Activated naive CD4-positive, alpha-beta T cell treated with anti-CD3 and anti-CD28 coated beads, Interleukin-2, amount 50 U/mL, for 24 hours (primary cell): ENCODE measurements at regions not wholly inside any gene's neighbourhood (a gene's known extent, or its start where the extent isn't known, plus 50 kb on each side); places are given as distances from the start of the nearest gene placed in this dataset.

Experiments
- H3K27ac Mint-ChIP-seq: one replicate; pipeline ENCODE4 v1.8.0; 2021; ENCODE audit warnings: mild to moderate bottlenecking, mixed read lengths
- H3K27me3 Mint-ChIP-seq: one replicate; pipeline ENCODE4 v1.8.0; 2021; ENCODE audit warnings: mixed read lengths
- H3K36me3 Mint-ChIP-seq: one replicate; pipeline ENCODE4 v1.8.0; 2021; ENCODE audit warnings: mixed read lengths
- H3K4me1 Mint-ChIP-seq: one replicate; pipeline ENCODE4 v1.8.0; 2021; ENCODE audit warnings: mixed read lengths
- H3K4me3 Mint-ChIP-seq: one replicate; pipeline ENCODE4 v1.8.0; 2021; ENCODE audit warnings: mild to moderate bottlenecking, mixed read lengths
- H3K9me3 Mint-ChIP-seq: one replicate; pipeline ENCODE4 v1.8.0; 2021; ENCODE audit warnings: mixed read lengths

- Mint-ChIP-seq H3K36me3 (no peaks in the 10 kb centered on the region), H3K9me3 (no peaks in the 10 kb centered on the region), H3K27me3 (peaks cover 4% of the 10 kb centered on the region), H3K4me1 (no peaks in the 10 kb centered on the region), H3K27ac (no peak overlapping the region), H3K4me3 (no peak overlapping the region)
Observed at GRCh38 chr4:148787831-148788477, 345.7 kb upstream of the NR3C2 start.

- Mint-ChIP-seq H3K9me3 (no peaks in the 10 kb centered on the region), H3K27ac (no peak overlapping the region), H3K4me1 (no peaks in the 10 kb centered on the region), H3K36me3 (no peaks in the 10 kb centered on the region), H3K27me3 (peaks cover 4% of the 10 kb centered on the region), H3K4me3 (no peak overlapping the region)
Observed at GRCh38 chr4:148787285-148787684, 345.1 kb upstream of the NR3C2 start.

- Mint-ChIP-seq H3K27me3 (peaks cover 4% of the 10 kb centered on the region), H3K36me3 (no peaks in the 10 kb centered on the region), H3K4me1 (no peaks in the 10 kb centered on the region), H3K27ac (no peak overlapping the region), H3K9me3 (no peaks in the 10 kb centered on the region), H3K4me3 (no peak overlapping the region)
Observed at GRCh38 chr4:148786699-148787098, 344.5 kb upstream of the NR3C2 start.

GRCh38 chr4:148782284-148782683 lies 340.1 kb upstream of the NR3C2 start:
- H3K4me3 Mint-ChIP-seq: no peak overlapping the region
- H3K36me3 Mint-ChIP-seq: no peaks in the 10 kb centered on the region
- H3K27ac Mint-ChIP-seq: no peak overlapping the region
- peaks cover 4% of the 10 kb centered on the region for H3K27me3 Mint-ChIP-seq
- H3K9me3 Mint-ChIP-seq: no peaks in the 10 kb centered on the region
- no peaks in the 10 kb centered on the region for H3K4me1 Mint-ChIP-seq

GRCh38 chr4:148780426-148781005 lies 338.3 kb upstream of the NR3C2 start:
- Mint-ChIP-seq H3K27ac (no peak overlapping the region), H3K36me3 (no peaks in the 10 kb centered on the region), H3K9me3 (no peaks in the 10 kb centered on the region), H3K4me3 (no peak overlapping the region), H3K27me3 (peaks cover under 1% of the 10 kb centered on the region), H3K4me1 (no peaks in the 10 kb centered on the region)

GRCh38 chr4:148779771-148780170 lies 337.6 kb upstream of the NR3C2 start:
- Mint-ChIP-seq H3K9me3 (no peaks in the 10 kb centered on the region), H3K27me3 (no peaks in the 10 kb centered on the region), H3K4me3 (no peak overlapping the region), H3K27ac (no peak overlapping the region), H3K4me1 (no peaks in the 10 kb centered on the region), H3K36me3 (no peaks in the 10 kb centered on the region)

DNA sequence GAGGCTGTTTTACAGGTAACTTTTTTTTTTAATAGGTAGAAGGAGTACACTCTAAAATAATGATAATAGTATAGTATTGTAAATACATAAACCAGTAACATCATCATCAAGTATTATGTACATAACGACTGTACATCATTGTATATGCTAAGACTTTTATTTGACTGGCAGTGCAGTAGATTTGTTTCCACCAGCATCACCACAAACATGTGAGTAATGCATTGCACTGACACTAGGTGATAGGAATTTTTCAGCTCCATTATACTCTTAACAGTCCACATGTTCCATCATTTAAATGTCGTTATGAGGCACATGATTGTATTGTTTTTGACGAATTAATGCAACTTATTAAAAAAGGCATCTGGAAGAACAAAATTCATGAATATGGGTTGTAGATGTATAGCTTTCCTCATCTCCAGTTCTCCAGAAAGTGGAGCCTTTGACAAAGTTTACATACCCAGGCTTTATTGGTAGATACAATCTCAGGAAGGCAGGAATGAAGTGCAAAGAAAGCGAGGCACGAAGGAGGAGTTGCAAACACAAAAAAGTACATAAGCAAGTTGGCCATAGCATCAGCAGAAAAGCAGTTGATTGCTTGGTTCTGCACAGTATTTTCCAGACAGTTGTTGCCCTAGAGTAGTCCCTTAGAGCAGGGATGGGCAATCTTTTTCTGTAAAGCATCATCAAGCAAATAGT lies 336.9 kb upstream of the NR3C2 start:
- no peak overlapping the region for H3K27ac Mint-ChIP-seq
- H3K36me3 Mint-ChIP-seq: no peaks in the 10 kb centered on the region
- no peaks in the 10 kb centered on the region for H3K27me3 Mint-ChIP-seq
- H3K4me1 Mint-ChIP-seq: no peaks in the 10 kb centered on the region
- no peak overlapping the region for H3K4me3 Mint-ChIP-seq
- no peaks in the 10 kb centered on the region for H3K9me3 Mint-ChIP-seq

GRCh38 chr4:148776941-148777340 lies 334.7 kb upstream of the NR3C2 start:
- H3K27ac Mint-ChIP-seq: no peak overlapping the region
- H3K9me3 Mint-ChIP-seq: no peaks in the 10 kb centered on the region
- no peaks in the 10 kb centered on the region for H3K4me1 Mint-ChIP-seq
- H3K4me3 Mint-ChIP-seq: no peak overlapping the region
- H3K27me3 Mint-ChIP-seq: no peaks in the 10 kb centered on the region
- H3K36me3 Mint-ChIP-seq: no peaks in the 10 kb centered on the region

- H3K27me3 Mint-ChIP-seq: no peaks in the 10 kb centered on the region
- no peak overlapping the region for H3K27ac Mint-ChIP-seq
- H3K4me1 Mint-ChIP-seq: no peaks in the 10 kb centered on the region
- no peaks in the 10 kb centered on the region for H3K36me3 Mint-ChIP-seq
- no peak overlapping the region for H3K4me3 Mint-ChIP-seq
- no peaks in the 10 kb centered on the region for H3K9me3 Mint-ChIP-seq
Observed at GRCh38 chr4:148774134-148774533, 331.9 kb upstream of the NR3C2 start.

- no peak overlapping the region for H3K27ac Mint-ChIP-seq
- no peaks in the 10 kb centered on the region for H3K36me3 Mint-ChIP-seq
- H3K4me3 Mint-ChIP-seq: no peak overlapping the region
Observed at GRCh38 chr4:148773313-148773712, 331.1 kb upstream of the NR3C2 start.

DNA sequence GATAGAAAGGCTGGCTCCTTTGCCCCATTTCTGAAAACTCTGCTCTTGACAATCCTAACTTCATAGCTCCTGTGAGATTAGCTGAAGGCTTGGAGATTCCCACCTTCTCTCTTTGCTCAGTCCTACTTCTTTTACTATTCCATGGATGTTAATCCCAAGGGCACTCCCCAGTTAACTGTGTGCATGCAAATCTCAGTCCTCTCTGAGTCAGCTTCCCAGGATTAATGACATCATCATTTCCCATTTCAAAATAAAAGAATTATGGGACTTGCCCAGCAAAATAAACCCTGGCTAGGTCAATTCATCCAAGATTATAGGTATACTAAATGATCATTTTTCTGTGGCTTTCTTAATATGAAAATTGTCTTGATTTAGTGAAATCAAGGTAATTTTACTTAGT lies 328.6 kb upstream of the NR3C2 start:
- Mint-ChIP-seq H3K27me3 (no peaks in the 10 kb centered on the region), H3K27ac (no peak overlapping the region), H3K36me3 (no peaks in the 10 kb centered on the region)

More at GRCh38 chr4:148773313-148773712, 331.1 kb upstream of the NR3C2 start:
- no peaks in the 10 kb centered on the region for H3K9me3 Mint-ChIP-seq
- H3K4me1 Mint-ChIP-seq: no peaks in the 10 kb centered on the region
- no peaks in the 10 kb centered on the region for H3K27me3 Mint-ChIP-seq

GRCh38 chr4:148770377-148770776 lies 328.2 kb upstream of the NR3C2 start:
- H3K4me1 Mint-ChIP-seq: no peaks in the 10 kb centered on the region
- no peak overlapping the region for H3K27ac Mint-ChIP-seq
- no peaks in the 10 kb centered on the region for H3K27me3 Mint-ChIP-seq
- H3K4me3 Mint-ChIP-seq: no peak overlapping the region
- no peaks in the 10 kb centered on the region for H3K36me3 Mint-ChIP-seq
- no peaks in the 10 kb centered on the region for H3K9me3 Mint-ChIP-seq

More for the DNA sequence above, 328.6 kb upstream of the NR3C2 start:
- Mint-ChIP-seq H3K4me3 (no peak overlapping the region), H3K4me1 (no peaks in the 10 kb centered on the region), H3K9me3 (no peaks in the 10 kb centered on the region)

- Mint-ChIP-seq H3K36me3 (peaks cover 2% of the 10 kb centered on the region), H3K9me3 (peaks cover 10% of the 10 kb centered on the region), H3K27me3 (peaks cover 1% of the 10 kb centered on the region), H3K27ac (no peak overlapping the region), H3K4me1 (no peaks in the 10 kb centered on the region), H3K4me3 (no peak overlapping the region)
Observed at GRCh38 chr4:148764720-148765119, 322.5 kb upstream of the NR3C2 start.

- H3K4me3 Mint-ChIP-seq: no peak overlapping the region
- no peak overlapping the region for H3K27ac Mint-ChIP-seq
- H3K36me3 Mint-ChIP-seq: no peaks in the 10 kb centered on the region
- no peaks in the 10 kb centered on the region for H3K4me1 Mint-ChIP-seq
- peaks cover 34% of the 10 kb centered on the region for H3K9me3 Mint-ChIP-seq
- H3K27me3 Mint-ChIP-seq: no peaks in the 10 kb centered on the region
Observed at GRCh38 chr4:148757171-148757570, 315.0 kb upstream of the NR3C2 start.

DNA sequence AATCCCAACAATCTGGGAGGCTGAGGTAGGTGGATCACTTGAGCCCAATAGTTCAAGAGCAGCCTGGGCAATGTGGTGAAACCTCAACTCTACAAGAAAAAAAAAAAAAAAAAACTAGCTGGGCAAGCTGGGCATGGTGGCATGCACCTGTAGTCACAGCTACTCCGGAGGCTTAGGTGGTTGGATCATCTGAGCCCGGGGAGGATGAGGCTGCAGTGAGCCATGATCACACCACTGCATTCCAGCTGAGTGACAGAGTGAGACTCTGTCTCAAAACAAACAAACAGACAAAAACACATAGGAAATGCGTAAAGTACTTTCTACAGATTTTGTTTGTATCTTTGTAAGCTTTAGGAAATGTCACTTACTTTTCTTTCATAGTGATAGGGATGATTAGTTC lies 307.2 kb upstream of the NR3C2 start:
- H3K36me3 Mint-ChIP-seq: no peaks in the 10 kb centered on the region
- no peaks in the 10 kb centered on the region for H3K27me3 Mint-ChIP-seq
- no peaks in the 10 kb centered on the region for H3K4me1 Mint-ChIP-seq
- H3K27ac Mint-ChIP-seq: no peak overlapping the region
- H3K4me3 Mint-ChIP-seq: no peak overlapping the region
- H3K9me3 Mint-ChIP-seq: no peaks in the 10 kb centered on the region

- Mint-ChIP-seq H3K4me1 (no peaks in the 10 kb centered on the region), H3K9me3 (no peaks in the 10 kb centered on the region), H3K27ac (no peak overlapping the region), H3K4me3 (no peak overlapping the region), H3K36me3 (no peaks in the 10 kb centered on the region), H3K27me3 (no peaks in the 10 kb centered on the region)
Observed at GRCh38 chr4:148747721-148748268, 305.6 kb upstream of the NR3C2 start.
